ENCODE measurements at regions not wholly inside any gene's neighbourhood (a gene's known extent, or its start where the extent isn't known, plus 50 kb on each side); places are given as distances from the start of the nearest gene placed in this dataset.

GRCh38 chr10:131391936-131392335, 80.4 kb upstream of the TCERG1L start:
- TF ChIP-seq CTCF (IDR thresholded peaks at IDR 0.05; ENCODE audit: low read depth, low read length): no peak
- CTCF ChIA-PET: no interaction called here

GRCh38 chr10:131396121-131397050, 84.9 kb upstream of the TCERG1L start:
- Histone ChIP-seq H3K9me3 (ENCODE audit: control insufficient read depth, insufficient read depth, low read length) (peaks cover 80% of the 10 kb centered on the region), H3K27me3 (ENCODE audit: control insufficient read depth, insufficient read depth, low read length) (no peaks in the 10 kb centered on the region), H3K27ac (ENCODE audit: low read depth, low read length) (no peak overlapping the region), H3K4me3 (ENCODE audit: low read depth, low read length) (no peak overlapping the region)
- ChIA-PET CTCF (no interaction called here), POLR2A (no interaction called here)
- DNase-seq (ENCODE audit: low read depth, low spot score): no peak
- no peak for TF ChIP-seq CTCF (IDR thresholded peaks at IDR 0.05; ENCODE audit: low read depth, low read length)

More at GRCh38 chr10:131391936-131392335, 80.4 kb upstream of the TCERG1L start:
- Histone ChIP-seq H3K27me3 (ENCODE audit: control insufficient read depth, insufficient read depth, low read length) (no peaks in the 10 kb centered on the region), H3K9me3 (ENCODE audit: control insufficient read depth, insufficient read depth, low read length) (peaks cover 87% of the 10 kb centered on the region), H3K27ac (ENCODE audit: low read depth, low read length) (no peak overlapping the region), H3K4me3 (ENCODE audit: low read depth, low read length) (no peak overlapping the region)
- DNase-seq (ENCODE audit: low read depth, low spot score): no peak
- POLR2A ChIA-PET: no interaction called here

- TF ChIP-seq CTCF (IDR thresholded peaks at IDR 0.05; ENCODE audit: low read depth, low read length): no peak
- no peak overlapping the region for H3K4me3 ChIP-seq (ENCODE audit: low read depth, low read length)
- H3K27ac ChIP-seq (ENCODE audit: low read depth, low read length): no peak overlapping the region
- ChIA-PET POLR2A (no interaction called here), CTCF (no interaction called here)
- DNase-seq (ENCODE audit: low read depth, low spot score): no peak
- H3K27me3 ChIP-seq (ENCODE audit: control insufficient read depth, insufficient read depth, low read length): no peaks in the 10 kb centered on the region
- H3K9me3 ChIP-seq (ENCODE audit: control insufficient read depth, insufficient read depth, low read length): peaks cover 80% of the 10 kb centered on the region
Observed at GRCh38 chr10:131398166-131398565, 86.6 kb upstream of the TCERG1L start.

GRCh38 chr10:131399981-131400380, 88.5 kb upstream of the TCERG1L start:
- H3K27me3 ChIP-seq (ENCODE audit: control insufficient read depth, insufficient read depth, low read length): no peaks in the 10 kb centered on the region
- no peak for TF ChIP-seq CTCF (IDR thresholded peaks at IDR 0.05; ENCODE audit: low read depth, low read length)
- H3K27ac ChIP-seq (ENCODE audit: low read depth, low read length): no peak overlapping the region
- ChIA-PET CTCF (no interaction called here), POLR2A (no interaction called here)
- H3K4me3 ChIP-seq (ENCODE audit: low read depth, low read length): no peak overlapping the region
- peaks cover 80% of the 10 kb centered on the region for H3K9me3 ChIP-seq (ENCODE audit: control insufficient read depth, insufficient read depth, low read length)
- DNase-seq (ENCODE audit: low read depth, low spot score): no peak

GRCh38 chr10:131400513-131400912, 89.0 kb upstream of the TCERG1L start:
- TF ChIP-seq CTCF (IDR thresholded peaks at IDR 0.05; ENCODE audit: low read depth, low read length): no peak
- CTCF ChIA-PET: no interaction called here
- no peaks in the 10 kb centered on the region for H3K27me3 ChIP-seq (ENCODE audit: control insufficient read depth, insufficient read depth, low read length)
- peaks cover 80% of the 10 kb centered on the region for H3K9me3 ChIP-seq (ENCODE audit: control insufficient read depth, insufficient read depth, low read length)
- H3K27ac ChIP-seq (ENCODE audit: low read depth, low read length): no peak overlapping the region
- no peak overlapping the region for H3K4me3 ChIP-seq (ENCODE audit: low read depth, low read length)
- no peak for DNase-seq (ENCODE audit: low read depth, low spot score)
- POLR2A ChIA-PET: no interaction called here
